Heart left ventricle (tissue), 16 donors: ENCODE measurements at regions not wholly inside any gene's neighbourhood (a gene's known extent, or its start where the extent isn't known, plus 50 kb on each side); places are given as distances from the start of the nearest gene placed in this dataset.

ENCODE experiments used
- ATAC-seq, 4 donors: fragments of 200-7000 bp; cut with Tn5 transposase; one replicate each; pipeline ENCODE4 v1.9.1; 2020 to 2022; ENCODE audit warnings: moderate library complexity in 4 of 4, mild to moderate bottlenecking in 3 of 4, moderate number of reproducible peaks in 1 of 4
- DNase-seq, 5 donors: peaks; one replicate each; pipeline ENCODE4 v3.0.0-alpha.2; 2020
- H3K27ac ChIP-seq, 12 donors: fragments of 200-600 bp; sonication (generic) in 4 of 12; one replicate each; pipeline versions ENCODE4 v1.5.0 to v1.8.0; 2016 to 2022; ENCODE audit warnings: mild to moderate bottlenecking in 2 of 12
- H3K27me3 ChIP-seq, 9 donors: fragments of 200-600 bp; sonication (generic) in 2 of 9; one replicate each; pipeline versions ENCODE4 v1.5.1 to v1.8.0; 2016 to 2022; ENCODE audit warnings: mild to moderate bottlenecking in 3 of 9
- H3K36me3 ChIP-seq, 9 donors: fragments of 200-600 bp; sonication (generic) in 2 of 9; one replicate each; pipeline versions ENCODE4 v1.5.0 to v1.8.0; 2018 to 2022; ENCODE audit warnings: mild to moderate bottlenecking in 2 of 9
- H3K4me1 ChIP-seq, 12 donors: fragments of 200-600 bp; sonication (generic) in 4 of 12; one replicate each; pipeline versions ENCODE4 v1.5.0 to v1.8.0; 2016 to 2022; ENCODE audit warnings: mild to moderate bottlenecking in 3 of 12
- H3K4me3 ChIP-seq, 12 donors: fragments of 200-600 bp; sonication (generic) in 4 of 12; one replicate each; pipeline versions ENCODE4 v1.5.0 to v1.8.0; 2017 to 2022; ENCODE audit warnings: mild to moderate bottlenecking in 9 of 12, moderate library complexity in 4 of 12
- H3K9me3 ChIP-seq, 12 donors: fragments of 200-600 bp; sonication (generic) in 4 of 12; one replicate each; pipeline versions ENCODE4 v1.5.0 to v1.8.0; 2016 to 2022; ENCODE audit warnings: mild to moderate bottlenecking in 1 of 12
- POLR2A ChIP-seq, 2 donors: fragments of 450-650 bp; IDR thresholded peaks; one replicate each; pipeline ENCODE4 v1.6.1; 2017; ENCODE audit warnings: antibody characterized with exemption in 2 of 2, mild to moderate bottlenecking in 2 of 2, moderate library complexity in 2 of 2
- WGBS, 4 donors: extraction: QIAGEN DNeasy Blood & Tissue Kit in 2 of 4; methylation state at CpG; one replicate each; pipeline versions ENCODE4 v1.1.5 to v1.1.7; 2013 to 2018; 5-methylcytosine and 5-hydroxymethylcytosine counted together
- intact Hi-C, 10 donors: fragments of 100-400 bp; cut with DNase I; formaldehyde crosslinking; loops; one replicate each; pipeline versions ENCODE4 v1.11.1 to v1.14.2; 2022
- TF ChIP-seq, protein P1 (sequence below), 12 donors: fragments of 200-600 bp; sonication (generic) in 4 of 12; IDR thresholded peaks; one replicate each; pipeline versions ENCODE4 v1.5.0 to v1.8.0; 2018 to 2022; ENCODE audit warnings: antibody characterized with exemption in 12 of 12, mild to moderate bottlenecking in 5 of 12
- donor health status: ischemic (EF 13 %, LVEDD 7.1; RV severe dilation, severe dysfunction).
- donor health status: healthy with polysubstance abuse.
- donor health status: DM: no; HTN: yes; CAD: no.
- donor health status: DM: no; HTN: no; CAD: no.
- donor health status: ischemic (EF 25% LVEDD 6.9; RV normal size, moderate dysfunction).
- donor health status: ischemic (EF 25% LVEDD 5.7; RV mildly dilated, moderate dysfunction).
- donor health status: healthy.
- donor health status: DM: yes; HTN: yes; CAD: no.
- donor health status: ischemic (EF 35%, LVEDD 5.7; RV mildly dilated, moderate dysfunction).
- donor health status: nonischemic (EF 11% LVEDD 7.7; RV severe dilation, severe dysfunction).
- donor health status: DM: yes; HTN: yes; CAD: no.
- donor health status: PGD.
- donor health status: ischemic (EF 29% LVEDD 5.4; RV normal size, mild dysfunction).
- donor health status: nonischemic (EF 23%, LVEDD 6.1; RV moderate dilation, normal function).

DNA sequence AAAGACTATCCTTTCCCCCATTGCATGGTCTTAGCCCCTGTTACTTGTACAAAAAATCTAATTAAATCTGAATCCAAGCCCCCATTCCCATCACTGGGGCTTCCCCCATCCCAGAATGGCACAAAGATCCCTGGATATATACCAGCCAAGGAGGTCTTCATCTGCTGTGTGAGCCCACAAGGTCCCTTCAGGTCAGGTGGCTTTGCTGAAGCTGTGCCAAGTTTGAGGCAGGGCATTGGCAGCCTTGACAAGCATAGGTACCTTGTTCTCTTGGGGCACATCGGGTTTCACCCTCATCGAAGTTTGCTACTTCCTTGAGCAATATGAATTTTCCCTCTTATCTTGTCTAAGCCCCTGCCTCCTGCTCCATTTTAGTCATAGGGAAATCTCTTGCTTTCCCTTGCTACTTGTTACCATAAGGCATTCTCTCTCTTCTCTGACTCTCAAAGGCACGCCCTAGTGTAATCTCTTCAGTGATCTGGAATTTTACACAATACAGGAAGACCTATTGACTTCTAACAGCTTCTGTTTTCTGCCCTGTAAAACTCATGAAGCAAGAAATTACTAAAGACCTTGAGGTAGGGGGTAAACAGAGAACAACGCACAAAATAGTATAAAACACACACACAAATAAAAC is 71.4 kb upstream of the COG2 start:
- intact Hi-C loops = no loop called here
- Histone ChIP-seq H3K27me3 (no peaks in the 10 kb centered on the region), H3K9me3 (no peaks in the 10 kb centered on the region), H3K4me1 (peaks cover 0 to 16% (median 0%) of the 10 kb centered on the region in 12 donors), H3K27ac (no peak overlapping the region), H3K4me3 (no peak overlapping the region), H3K36me3 (no peaks in the 10 kb centered on the region)
- 56 to 75% (median 60%) methylated on average over 4 of the region's 4 CpGs for WGBS, 4 donors
- DNase-seq (no peak), ATAC-seq (no peak)
- TF ChIP-seq, protein P1, sequence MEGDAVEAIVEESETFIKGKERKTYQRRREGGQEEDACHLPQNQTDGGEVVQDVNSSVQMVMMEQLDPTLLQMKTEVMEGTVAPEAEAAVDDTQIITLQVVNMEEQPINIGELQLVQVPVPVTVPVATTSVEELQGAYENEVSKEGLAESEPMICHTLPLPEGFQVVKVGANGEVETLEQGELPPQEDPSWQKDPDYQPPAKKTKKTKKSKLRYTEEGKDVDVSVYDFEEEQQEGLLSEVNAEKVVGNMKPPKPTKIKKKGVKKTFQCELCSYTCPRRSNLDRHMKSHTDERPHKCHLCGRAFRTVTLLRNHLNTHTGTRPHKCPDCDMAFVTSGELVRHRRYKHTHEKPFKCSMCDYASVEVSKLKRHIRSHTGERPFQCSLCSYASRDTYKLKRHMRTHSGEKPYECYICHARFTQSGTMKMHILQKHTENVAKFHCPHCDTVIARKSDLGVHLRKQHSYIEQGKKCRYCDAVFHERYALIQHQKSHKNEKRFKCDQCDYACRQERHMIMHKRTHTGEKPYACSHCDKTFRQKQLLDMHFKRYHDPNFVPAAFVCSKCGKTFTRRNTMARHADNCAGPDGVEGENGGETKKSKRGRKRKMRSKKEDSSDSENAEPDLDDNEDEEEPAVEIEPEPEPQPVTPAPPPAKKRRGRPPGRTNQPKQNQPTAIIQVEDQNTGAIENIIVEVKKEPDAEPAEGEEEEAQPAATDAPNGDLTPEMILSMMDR (IDR thresholded peaks at IDR 0.05) = no peak
- no peak for TF ChIP-seq POLR2A (IDR thresholded peaks at IDR 0.05)

DNA sequence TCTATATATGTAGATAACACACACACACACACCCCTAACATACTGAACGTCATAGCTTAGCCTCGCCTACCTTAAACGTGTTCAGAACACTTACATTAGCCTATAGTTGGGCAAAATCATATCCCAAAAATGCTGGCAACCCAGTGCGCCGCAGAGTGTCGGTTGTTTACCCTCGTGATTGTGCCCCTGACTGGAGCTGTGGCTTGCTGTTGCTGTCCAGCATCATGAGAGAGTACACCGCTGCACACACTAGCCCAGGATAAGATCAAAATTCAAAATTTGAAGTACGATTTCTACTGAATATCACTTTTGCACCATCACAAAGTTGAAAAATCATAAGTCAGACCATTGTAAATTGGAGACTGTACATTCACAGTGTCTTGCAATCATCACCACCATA is 73.1 kb upstream of the COG2 start:
- peaks cover 0 to 16% (median 0%) of the 10 kb centered on the region in 12 donors for H3K4me1 ChIP-seq
- ATAC-seq = no peak
- DNase-seq = no peak
- WGBS, 4 donors = 87 to 93% (median 90%) methylated on average over 9 of the region's 9 CpGs
- no peak overlapping the region for H3K27ac ChIP-seq
- no peaks in the 10 kb centered on the region for H3K36me3 ChIP-seq
- no peaks in the 10 kb centered on the region for H3K9me3 ChIP-seq
- no peak overlapping the region for H3K4me3 ChIP-seq
- H3K27me3 ChIP-seq = no peaks in the 10 kb centered on the region
- no peak for TF ChIP-seq POLR2A (IDR thresholded peaks at IDR 0.05)
- TF ChIP-seq, protein P1 (IDR thresholded peaks at IDR 0.05) = no peak
- intact Hi-C loops = no loop called here

DNA sequence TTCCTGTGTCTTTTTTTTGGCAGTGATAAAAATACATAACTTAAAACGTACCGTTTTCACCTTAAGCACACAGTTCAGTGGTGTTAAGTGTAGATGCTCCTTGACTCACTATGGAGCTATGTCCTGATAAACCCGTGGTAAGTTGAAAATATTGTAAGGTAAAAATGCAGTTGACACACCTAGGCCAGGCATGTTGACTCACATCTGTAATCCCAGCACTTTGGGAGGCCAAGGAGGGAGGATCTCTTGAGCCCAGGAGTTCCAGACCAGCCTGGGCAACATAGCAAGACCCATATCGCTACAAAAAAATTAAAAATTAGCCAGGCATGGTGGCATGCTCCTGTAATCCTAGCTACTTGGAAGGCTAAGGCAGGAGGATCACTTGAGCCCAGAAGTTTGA is 73.6 kb upstream of the COG2 start:
- H3K4me1 ChIP-seq = peaks cover 0 to 16% (median 0%) of the 10 kb centered on the region in 12 donors
- intact Hi-C loops = no loop called here
- H3K9me3 ChIP-seq = no peaks in the 10 kb centered on the region
- 57 to 89% (median 72%) methylated on average over 4 of the region's 4 CpGs for whole genome bisulfite sequencing, 4 donors
- no peak overlapping the region for H3K27ac ChIP-seq
- no peak overlapping the region for H3K4me3 ChIP-seq
- no peaks in the 10 kb centered on the region for H3K36me3 ChIP-seq
- DNase-seq (no peak), ATAC-seq (no peak)
- TF ChIP-seq, protein P1 (IDR thresholded peaks at IDR 0.05) = no peak
- no peak for TF ChIP-seq POLR2A (IDR thresholded peaks at IDR 0.05)
- H3K27me3 ChIP-seq = no peaks in the 10 kb centered on the region

DNA sequence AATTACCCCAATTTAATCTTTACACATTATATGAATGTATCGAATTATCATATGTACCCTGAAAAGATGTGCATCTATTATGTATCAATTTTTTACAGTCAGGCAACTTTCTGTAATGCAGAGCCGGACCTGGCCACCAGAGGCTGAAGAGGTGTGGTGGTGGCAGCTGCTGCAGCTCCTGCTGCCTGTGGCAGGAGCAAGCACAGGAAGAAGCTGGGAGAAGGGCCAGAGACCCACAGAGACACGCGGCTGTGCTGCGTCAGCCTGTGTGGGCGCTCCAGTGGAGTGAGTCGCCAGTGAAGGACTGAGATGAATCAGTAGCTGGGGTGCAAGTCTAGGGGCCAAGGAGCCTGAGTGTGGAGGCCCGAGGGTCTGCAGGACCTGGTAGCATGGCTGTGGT is 74.3 kb upstream of the COG2 start:
- Histone ChIP-seq H3K27me3 (no peaks in the 10 kb centered on the region), H3K4me3 (no peak overlapping the region), H3K9me3 (no peaks in the 10 kb centered on the region), H3K36me3 (no peaks in the 10 kb centered on the region), H3K4me1 (peaks cover 0 to 14% (median 0%) of the 10 kb centered on the region in 12 donors), H3K27ac (no peak overlapping the region)
- 71 to 76% (median 74%) methylated on average over 8 of the region's 8 CpGs for WGBS, 4 donors
- no peak for DNase-seq
- no peak for TF ChIP-seq POLR2A (IDR thresholded peaks at IDR 0.05)
- TF ChIP-seq, protein P1 (IDR thresholded peaks at IDR 0.05) = no peak
- no peak for ATAC-seq
- intact Hi-C loops = no loop called here
